Parathyroid adenoma (tissue), 2 donors: ENCODE measurements at regions not wholly inside any gene's neighbourhood (a gene's known extent, or its start where the extent isn't known, plus 50 kb on each side); places are given as distances from the start of the nearest gene placed in this dataset.
"Not testable (repeated sequence)": the region's sequence is repeated elsewhere in the genome, so short reads cannot be mapped to it uniquely, and the experiment has no call there.

Experiments used
- H2AFZ ChIP-seq: fragments of 300-600 bp; sonication (generic); one replicate; pipeline ENCODE4 v1.7.0; 2017; ENCODE audit warnings: antibody characterized with exemption, mild to moderate bottlenecking
- H3K27ac ChIP-seq: fragments of 300-600 bp; sonication (generic); one replicate; pipeline ENCODE4 v1.7.0; 2017
- H3K27me3 ChIP-seq: fragments of 300-600 bp; sonication (generic); one replicate; pipeline ENCODE4 v1.7.0; 2017; ENCODE audit warnings: low read length; ENCODE audit not compliant: control insufficient read depth, insufficient read depth
- H3K36me3 ChIP-seq: fragments of 300-600 bp; sonication (generic); one replicate; pipeline ENCODE4 v1.7.0; 2017; ENCODE audit warnings: low read length; ENCODE audit not compliant: control insufficient read depth, insufficient read depth
- H3K4me1 ChIP-seq: fragments of 300-600 bp; sonication (generic); one replicate; pipeline ENCODE4 v1.7.0; 2017; ENCODE audit warnings: control low read depth
- H3K4me2 ChIP-seq: fragments of 300-600 bp; sonication (generic); one replicate; pipeline ENCODE4 v1.7.0; 2017; ENCODE audit warnings: low read length
- H3K4me3 ChIP-seq: fragments of 300-600 bp; sonication (generic); one replicate; pipeline ENCODE4 v1.7.0; 2017; ENCODE audit warnings: low read depth, low read length
- H3K79me2 ChIP-seq: fragments of 300-600 bp; sonication (generic); one replicate; pipeline ENCODE4 v1.7.0; 2017; ENCODE audit warnings: control low read depth
- H3K9ac ChIP-seq: fragments of 300-600 bp; sonication (generic); one replicate; pipeline ENCODE4 v1.7.0; 2017; ENCODE audit warnings: mild to moderate bottlenecking
- H3K9me3 ChIP-seq: fragments of 300-600 bp; sonication (generic); one replicate; pipeline ENCODE4 v1.7.0; 2017; ENCODE audit warnings: low read length; ENCODE audit not compliant: control insufficient read depth
- CTCF ChIP-seq: fragments of 300-600 bp; sonication (generic); IDR thresholded peaks from one replicate; pipeline ENCODE4 v1.7.0; 2017; ENCODE audit warnings: antibody characterized with exemption, mild to moderate bottlenecking
- donor health status: primary hyperparathyroidism.

GRCh38 chr4:151519728-151520415 is 110.9 kb downstream of the FHIP1A start:
- no peak overlapping the region for H3K27ac ChIP-seq
- H3K27me3 ChIP-seq: no peaks in the 10 kb centered on the region
- H3K4me1 ChIP-seq: no peaks in the 10 kb centered on the region
- no peak overlapping the region for H2AFZ ChIP-seq
- H3K4me2 ChIP-seq: no peak overlapping the region
- no peaks in the 10 kb centered on the region for H3K9me3 ChIP-seq
- no peak overlapping the region for H3K4me3 ChIP-seq
- H3K79me2 ChIP-seq: no peaks in the 10 kb centered on the region
- TF ChIP-seq CTCF: no peak
- H3K9ac ChIP-seq: no peak overlapping the region
- H3K36me3 ChIP-seq: no peaks in the 10 kb centered on the region

GRCh38 chr4:151522866-151523519 is 114.0 kb downstream of the FHIP1A start:
- Histone ChIP-seq H3K4me2 (no peak overlapping the region), H3K4me3 (no peak overlapping the region), H3K4me1 (no peaks in the 10 kb centered on the region), H3K27me3 (no peaks in the 10 kb centered on the region), H3K9me3 (no peaks in the 10 kb centered on the region), H3K9ac (no peak overlapping the region), H2AFZ (no peak overlapping the region), H3K79me2 (no peaks in the 10 kb centered on the region), H3K36me3 (no peaks in the 10 kb centered on the region), H3K27ac (no peak overlapping the region)
- no peak for TF ChIP-seq CTCF

GRCh38 chr4:151524610-151525009 is 115.6 kb downstream of the FHIP1A start:
- no peaks in the 10 kb centered on the region for H3K36me3 ChIP-seq
- no peaks in the 10 kb centered on the region for H3K9me3 ChIP-seq
- H3K79me2 ChIP-seq: no peaks in the 10 kb centered on the region
- H3K4me1 ChIP-seq: no peaks in the 10 kb centered on the region
- H3K27ac ChIP-seq: no peak overlapping the region
- no peak overlapping the region for H3K9ac ChIP-seq
- no peak overlapping the region for H3K4me2 ChIP-seq
- no peak overlapping the region for H3K4me3 ChIP-seq
- H2AFZ ChIP-seq: no peak overlapping the region
- TF ChIP-seq CTCF: no peak
- no peaks in the 10 kb centered on the region for H3K27me3 ChIP-seq

GRCh38 chr4:151526489-151526888 is 117.5 kb downstream of the FHIP1A start:
- not testable (repeated sequence) for H3K9me3 ChIP-seq, H2AFZ ChIP-seq, H3K9ac ChIP-seq, H3K4me1 ChIP-seq, H3K79me2 ChIP-seq, H3K27ac ChIP-seq, H3K36me3 ChIP-seq, H3K4me3 ChIP-seq, H3K27me3 ChIP-seq, H3K4me2 ChIP-seq

GRCh38 chr4:151527699-151528098 is 118.7 kb downstream of the FHIP1A start:
- Histone ChIP-seq H3K27me3 (no peaks in the 10 kb centered on the region), H3K4me2 (no peak overlapping the region), H3K9me3 (no peaks in the 10 kb centered on the region), H2AFZ (no peak overlapping the region), H3K4me1 (no peaks in the 10 kb centered on the region), H3K27ac (no peak overlapping the region), H3K36me3 (no peaks in the 10 kb centered on the region), H3K79me2 (no peaks in the 10 kb centered on the region), H3K9ac (no peak overlapping the region), H3K4me3 (no peak overlapping the region)
- TF ChIP-seq CTCF: no peak
